Endothelial cell of umbilical vein (primary cell): ENCODE measurements at regions not wholly inside any gene's neighbourhood (a gene's known extent, or its start where the extent isn't known, plus 50 kb on each side); places are given as distances from the start of the nearest gene placed in this dataset.

Experiments
- BruUV-seq: library from RNA; stranded (reverse); fragments of 400-500 nt; replicated peaks from 2 replicates; lab custom pipeline; 2021; lab: Mats Ljungman, UMichigan
- CTCF ChIA-PET: fragments of 300-600, 350-600 bp; sonication (Branson Sonifier 250); formaldehyde crosslinking; loops from one replicate; lab custom pipeline; 2021; ENCODE audit warnings: antibody characterized with exemption, inconsistent platforms; lab: Charles Lee
- POLR2A ChIA-PET: fragments of 300-600, 350-600 bp; sonication (Branson Sonifier 250); formaldehyde crosslinking; loops from one replicate; lab custom pipeline; 2021; ENCODE audit warnings: antibody characterized with exemption, inconsistent platforms; lab: Charles Lee
- DNase-seq: peaks from one replicate; pipeline ENCODE4 v3.0.0-alpha.2; 2011; ENCODE audit warnings: low read depth, low spot score
- FAIRE-seq: peaks from 2 replicates; lab custom pipeline; 2011; peaks lifted over from hg19 to GRCh38; lab: Jason Lieb, UNC
- H2AFZ ChIP-seq: 2 replicates; pipeline ENCODE4 v1.6.0; 2012; ENCODE audit warnings: low read depth, low read length, control low read depth, inconsistent platforms
- H3K27ac ChIP-seq: 2 replicates; pipeline ENCODE4 v1.5.1; 2011; ENCODE audit warnings: low read depth, mild to moderate bottlenecking, control low read depth, low read length, moderate library complexity; ENCODE audit not compliant: insufficient read depth
- H3K27me3 ChIP-seq, 2 experiments: 2 replicates each; pipeline versions ENCODE4 v1.6.0 to v1.6.1; 2011; ENCODE audit warnings: low read length in 2 of 2, mixed read lengths in 1 of 2; ENCODE audit not compliant: control insufficient read depth in 2 of 2, insufficient read depth in 2 of 2
- H3K36me3 ChIP-seq, 2 experiments: 2 replicates in 1 of 2; 3 replicates in 1 of 2; pipeline ENCODE4 v1.5.1; 2011; ENCODE audit warnings: low read length in 2 of 2, mild to moderate bottlenecking in 1 of 2, moderate library complexity in 1 of 2; ENCODE audit not compliant: control insufficient read depth in 2 of 2, insufficient read depth in 2 of 2; ENCODE audit errors: extremely low read depth in 1 of 2
- H3K4me1 ChIP-seq: 3 replicates; pipeline ENCODE4 v1.5.1; 2011; ENCODE audit warnings: mild to moderate bottlenecking, low read length; ENCODE audit not compliant: control insufficient read depth, insufficient read depth; ENCODE audit errors: extremely low read depth
- H3K4me2 ChIP-seq: 2 replicates; pipeline ENCODE4 v1.6.1; 2011; ENCODE audit warnings: low read length, control low read depth, mixed read lengths; ENCODE audit not compliant: insufficient read depth
- H3K4me3 ChIP-seq, 3 experiments: fragments of 200-600 bp in 1 of 3; sonication (generic), shearing (Covaris generic) in 1 of 3; replicated peaks in 1 of 3; 2 replicates each; pipeline ENCODE4 v1.5.1; 2011 to 2016; ENCODE audit warnings: control low read depth in 3 of 3, low read length in 3 of 3, mild to moderate bottlenecking in 2 of 3, inconsistent platforms in 1 of 3, low read depth in 1 of 3, moderate library complexity in 1 of 3; ENCODE audit not compliant: insufficient read depth in 1 of 3
- H3K79me2 ChIP-seq: 2 replicates; pipeline ENCODE4 v1.6.0; 2012; ENCODE audit warnings: low read length, inconsistent platforms; ENCODE audit not compliant: control insufficient read depth, insufficient read depth
- H3K9ac ChIP-seq: replicated peaks from 2 replicates; pipeline ENCODE3; 2011; ENCODE audit warnings: low read length, control low read depth; ENCODE audit not compliant: insufficient read depth; ENCODE audit errors: extremely low read depth
- H3K9me1 ChIP-seq: replicated peaks from 3 replicates; pipeline ENCODE4 v1.6.0; 2011; ENCODE audit warnings: mild to moderate bottlenecking, low read length; ENCODE audit not compliant: control insufficient read depth, insufficient read depth; ENCODE audit errors: extremely low read depth
- H3K9me3 ChIP-seq: replicated peaks from 2 replicates; pipeline ENCODE4 v1.5.1; 2012; ENCODE audit warnings: low read length, inconsistent platforms; ENCODE audit not compliant: control insufficient read depth, insufficient read depth
- H4K20me1 ChIP-seq: replicated peaks from 2 replicates; pipeline ENCODE3; 2011; ENCODE audit warnings: mild to moderate bottlenecking, low read length; ENCODE audit not compliant: control insufficient read depth, insufficient read depth; ENCODE audit errors: extremely low read depth
- EZH2 ChIP-seq: IDR thresholded peaks from 2 replicates; pipeline ENCODE4 v1.6.1; 2012; ENCODE audit warnings: borderline replicate concordance, low read depth, mild to moderate bottlenecking, moderate library complexity, low read length, inconsistent platforms; ENCODE audit not compliant: severe bottlenecking
- FOS ChIP-seq: IDR thresholded peaks from 2 replicates; pipeline ENCODE4 v1.6.1; 2011; ENCODE audit warnings: mild to moderate bottlenecking, low read length, moderate library complexity, borderline replicate concordance; ENCODE audit not compliant: insufficient read depth
- GATA2 ChIP-seq: IDR thresholded peaks from 2 replicates; pipeline ENCODE4 v1.7.0; 2011; ENCODE audit warnings: low read depth, mild to moderate bottlenecking, moderate library complexity, mixed read lengths, low read length; ENCODE audit not compliant: insufficient read length, insufficient read depth
- JUN ChIP-seq: IDR thresholded peaks from 2 replicates; pipeline ENCODE4 v1.6.1; 2011; ENCODE audit warnings: borderline replicate concordance, low read depth; ENCODE audit not compliant: insufficient read length, insufficient read depth
- MYC ChIP-seq: IDR thresholded peaks from one replicate; pipeline ENCODE4 v1.6.1; 2011; ENCODE audit warnings: mild to moderate bottlenecking, low read depth, low read length
- POLR2A ChIP-seq: IDR thresholded peaks from 2 replicates; pipeline ENCODE4 v1.6.1; 2012; ENCODE audit warnings: low read depth, mild to moderate bottlenecking, control low read depth, low read length
- POLR2AphosphoS5 ChIP-seq: IDR thresholded peaks from 2 replicates; pipeline ENCODE4 v1.6.1; 2012; ENCODE audit warnings: low read depth, mild to moderate bottlenecking, control low read depth, low read length, moderate library complexity; ENCODE audit not compliant: insufficient read depth
- dilution Hi-C: fragments of 300-500 bp; cut with MboI; formaldehyde crosslinking; loops from one replicate; pipeline ENCODE4 v1.15.0; 2019; ENCODE audit warnings: low sequenced_read_pairs; ENCODE audit not compliant: extremely low pct_ligation_motif_present
- intact Hi-C: fragments of 100-400 bp; cut with micrococcal nuclease; formaldehyde crosslinking; loops from one replicate; pipeline ENCODE4 v1.10.0; 2022
- TF ChIP-seq, protein P1 (sequence below): IDR thresholded peaks from 2 replicates; pipeline ENCODE4 v1.6.1; 2011; ENCODE audit not compliant: insufficient read depth, insufficient read length

DNA sequence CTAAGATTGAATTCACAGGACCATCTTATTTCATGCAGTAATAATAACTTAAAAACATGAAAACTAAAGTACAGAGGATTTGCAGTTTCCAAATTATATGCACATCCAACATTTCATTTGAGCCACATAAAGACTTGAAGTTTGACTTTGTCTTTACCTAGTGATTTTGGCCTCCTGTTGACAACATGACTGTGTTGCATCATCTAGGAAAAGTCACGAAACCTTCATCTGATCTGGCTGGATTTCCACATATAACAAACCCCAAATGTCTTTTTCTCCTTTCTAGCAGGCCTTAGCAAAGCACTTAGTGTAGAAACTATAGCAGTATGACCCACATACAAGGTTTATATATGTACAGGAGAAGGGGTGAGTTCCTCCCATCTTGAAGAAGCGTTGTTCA, 406.5 kb upstream of the CDH5 start:
- dilution Hi-C loops: no loop called here
- no peak for DNase-seq
- no peaks in the 10 kb centered on the region for H3K9me3 ChIP-seq
- FAIRE-seq: no peak
- TF ChIP-seq JUN (no peak), POLR2AphosphoS5 (no peak), FOS (no peak), GATA2 (no peak)
- TF ChIP-seq, protein P1, sequence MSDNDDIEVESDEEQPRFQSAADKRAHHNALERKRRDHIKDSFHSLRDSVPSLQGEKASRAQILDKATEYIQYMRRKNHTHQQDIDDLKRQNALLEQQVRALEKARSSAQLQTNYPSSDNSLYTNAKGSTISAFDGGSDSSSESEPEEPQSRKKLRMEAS: no peak
- no peak overlapping the region for H3K27ac ChIP-seq
- no peaks in the 10 kb centered on the region for H3K79me2 ChIP-seq
- POLR2A ChIA-PET: no interaction called here
- no peaks in the 10 kb centered on the region for H4K20me1 ChIP-seq
- CTCF ChIA-PET: no interaction called here
- no peak overlapping the region for H2AFZ ChIP-seq
- H3K36me3 ChIP-seq: no peaks in the 10 kb centered on the region
- no TSS peak for BruUV-seq
- intact Hi-C loops: no loop called here
- no peak overlapping the region for H3K4me3 ChIP-seq
- no peak overlapping the region for H3K4me2 ChIP-seq
- H3K9ac ChIP-seq: no peak overlapping the region
- H3K27me3 ChIP-seq: no peaks in the 10 kb centered on the region
- no peaks in the 10 kb centered on the region for H3K4me1 ChIP-seq
- no peaks in the 10 kb centered on the region for H3K9me1 ChIP-seq

DNA sequence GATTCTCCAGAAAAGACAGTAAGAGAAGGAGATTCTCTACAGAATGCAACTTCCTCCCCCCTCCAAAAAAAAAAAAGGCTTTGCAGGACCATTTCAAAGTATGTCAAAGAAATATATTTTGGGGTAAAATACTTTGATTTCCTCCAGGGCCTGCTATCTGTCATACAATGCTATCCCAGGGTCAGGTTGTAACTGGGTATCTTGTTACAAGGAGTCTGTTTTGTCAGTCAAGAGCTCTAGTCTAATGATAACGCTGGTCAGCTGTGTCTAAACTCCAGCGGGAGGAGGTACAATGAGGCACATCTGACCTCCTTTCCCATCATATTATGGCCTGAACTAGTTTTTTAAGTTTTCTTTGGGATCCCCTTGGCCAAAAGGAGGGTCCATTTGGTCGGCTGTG, 408.4 kb upstream of the CDH5 start:
- FAIRE-seq: no peak
- Histone ChIP-seq H3K79me2 (no peaks in the 10 kb centered on the region), H4K20me1 (no peaks in the 10 kb centered on the region), H3K4me3 (no peak overlapping the region), H3K9me1 (no peaks in the 10 kb centered on the region), H3K36me3 (no peaks in the 10 kb centered on the region), H2AFZ (no peak overlapping the region), H3K27me3 (no peaks in the 10 kb centered on the region), H3K27ac (no peak overlapping the region), H3K9me3 (no peaks in the 10 kb centered on the region), H3K9ac (no peak overlapping the region), H3K4me2 (no peak overlapping the region), H3K4me1 (no peaks in the 10 kb centered on the region)
- dilution Hi-C loops: no loop called here
- no peak for TF ChIP-seq GATA2
- TF ChIP-seq FOS: no peak
- no peak for TF ChIP-seq POLR2A
- TF ChIP-seq JUN: no peak
- TF ChIP-seq MYC: no peak
- TF ChIP-seq EZH2: no peak
- TF ChIP-seq POLR2AphosphoS5: no peak
- TF ChIP-seq, protein P1: no peak
- ChIA-PET POLR2A (no interaction called here), CTCF (no interaction called here)
- intact Hi-C loops: no loop called here
- DNase-seq: no peak
- no TSS peak for BruUV-seq
